Memory B cell (primary cell): ENCODE measurements at regions not wholly inside any gene's neighbourhood (a gene's known extent, or its start where the extent isn't known, plus 50 kb on each side); places are given as distances from the start of the nearest gene placed in this dataset.

Source experiments
- ATAC-seq: fragments of 150-1000 bp; cut with Tn5 transposase; 2 replicates; pipeline ENCODE4 v1.10.0; 2021; ENCODE audit warnings: low read depth, mild to moderate bottlenecking, moderate library complexity
- DNase-seq, 2 donors: peaks; one replicate each; pipeline ENCODE4 v3.0.0; 2022; ENCODE audit warnings: low spot score in 2 of 2
- H3K27ac Mint-ChIP-seq: one replicate; pipeline ENCODE4 v1.8.0; 2022; ENCODE audit warnings: mild to moderate bottlenecking, moderate library complexity, mixed read lengths
- H3K27me3 Mint-ChIP-seq: one replicate; pipeline ENCODE4 v1.8.0; 2022; ENCODE audit warnings: mixed read lengths
- H3K36me3 Mint-ChIP-seq: one replicate; pipeline ENCODE4 v1.8.0; 2022; ENCODE audit warnings: mild to moderate bottlenecking, mixed read lengths
- H3K4me1 Mint-ChIP-seq: one replicate; pipeline ENCODE4 v1.8.0; 2022; ENCODE audit warnings: mixed read lengths
- H3K4me3 Mint-ChIP-seq: one replicate; pipeline ENCODE4 v1.8.0; 2022; ENCODE audit warnings: mild to moderate bottlenecking, moderate library complexity, mixed read lengths
- H3K9me3 Mint-ChIP-seq: one replicate; pipeline ENCODE4 v1.8.0; 2022; ENCODE audit warnings: mixed read lengths

GRCh38 chr11:69923196-69923595 is 104.0 kb upstream of the FGF3 start:
- no peaks in the 10 kb centered on the region for H3K9me3 Mint-ChIP-seq
- peaks cover 7% of the 10 kb centered on the region for H3K4me1 Mint-ChIP-seq
- DNase-seq (no peak), ATAC-seq (no peak)
- H3K27ac Mint-ChIP-seq: no peak overlapping the region
- H3K27me3 Mint-ChIP-seq: peaks cover 25% of the 10 kb centered on the region
- no peaks in the 10 kb centered on the region for H3K36me3 Mint-ChIP-seq
- H3K4me3 Mint-ChIP-seq: no peak overlapping the region

GRCh38 chr11:69923641-69924307 is 104.6 kb upstream of the FGF3 start:
- no peaks in the 10 kb centered on the region for H3K36me3 Mint-ChIP-seq
- H3K27me3 Mint-ChIP-seq: peaks cover 25% of the 10 kb centered on the region
- peaks cover 7% of the 10 kb centered on the region for H3K4me1 Mint-ChIP-seq
- no peak for DNase-seq
- no peaks in the 10 kb centered on the region for H3K9me3 Mint-ChIP-seq
- H3K4me3 Mint-ChIP-seq: no peak overlapping the region
- ATAC-seq: no peak
- H3K27ac Mint-ChIP-seq: no peak overlapping the region

- H3K4me3 Mint-ChIP-seq: no peak overlapping the region
- H3K27me3 Mint-ChIP-seq: peaks cover 22% of the 10 kb centered on the region
- no peaks in the 10 kb centered on the region for H3K9me3 Mint-ChIP-seq
- no peak overlapping the region for H3K27ac Mint-ChIP-seq
- H3K4me1 Mint-ChIP-seq: peaks cover 7% of the 10 kb centered on the region
- DNase-seq (no peak), ATAC-seq (no peak)
- no peaks in the 10 kb centered on the region for H3K36me3 Mint-ChIP-seq
Measured at GRCh38 chr11:69924308-69925161, 105.3 kb upstream of the FGF3 start.

GRCh38 chr11:69925366-69926196 is 106.4 kb upstream of the FGF3 start:
- no peak for ATAC-seq
- no peak overlapping the region for H3K4me3 Mint-ChIP-seq

GRCh38 chr11:69926376-69927050 is 107.3 kb upstream of the FGF3 start:
- ATAC-seq: no peak
- H3K36me3 Mint-ChIP-seq: no peaks in the 10 kb centered on the region
- H3K4me3 Mint-ChIP-seq: no peak overlapping the region
- no peak for DNase-seq
- no peak overlapping the region for H3K27ac Mint-ChIP-seq
- H3K4me1 Mint-ChIP-seq: peaks cover 7% of the 10 kb centered on the region
- no peaks in the 10 kb centered on the region for H3K9me3 Mint-ChIP-seq
- H3K27me3 Mint-ChIP-seq: peaks cover 24% of the 10 kb centered on the region

More at GRCh38 chr11:69925366-69926196, 106.4 kb upstream of the FGF3 start:
- peaks cover 20% of the 10 kb centered on the region for H3K27me3 Mint-ChIP-seq
- no peaks in the 10 kb centered on the region for H3K36me3 Mint-ChIP-seq
- H3K27ac Mint-ChIP-seq: no peak overlapping the region
- peaks cover 7% of the 10 kb centered on the region for H3K4me1 Mint-ChIP-seq
- no peaks in the 10 kb centered on the region for H3K9me3 Mint-ChIP-seq
- no peak for DNase-seq

- DNase-seq (no peak), ATAC-seq (no peak)
- no peak overlapping the region for H3K27ac Mint-ChIP-seq
- peaks cover 22% of the 10 kb centered on the region for H3K27me3 Mint-ChIP-seq
- peaks cover 9% of the 10 kb centered on the region for H3K4me1 Mint-ChIP-seq
- no peaks in the 10 kb centered on the region for H3K36me3 Mint-ChIP-seq
- H3K9me3 Mint-ChIP-seq: no peaks in the 10 kb centered on the region
- no peak overlapping the region for H3K4me3 Mint-ChIP-seq
Measured at GRCh38 chr11:69928121-69928520, 108.9 kb upstream of the FGF3 start.

- peaks cover 9% of the 10 kb centered on the region for H3K4me1 Mint-ChIP-seq
- no peaks in the 10 kb centered on the region for H3K9me3 Mint-ChIP-seq
- ATAC-seq: no peak
- no peaks in the 10 kb centered on the region for H3K36me3 Mint-ChIP-seq
- no peak for DNase-seq
- peaks cover 21% of the 10 kb centered on the region for H3K27me3 Mint-ChIP-seq
- no peak overlapping the region for H3K27ac Mint-ChIP-seq
- H3K4me3 Mint-ChIP-seq: no peak overlapping the region
Measured at GRCh38 chr11:69928975-69929374, 109.8 kb upstream of the FGF3 start.

GRCh38 chr11:69930081-69931059 is 111.2 kb upstream of the FGF3 start:
- no peak for ATAC-seq
- peaks cover 12% of the 10 kb centered on the region for H3K27me3 Mint-ChIP-seq
- H3K9me3 Mint-ChIP-seq: no peaks in the 10 kb centered on the region
- H3K27ac Mint-ChIP-seq: no peak overlapping the region
- no peak for DNase-seq
- no peaks in the 10 kb centered on the region for H3K36me3 Mint-ChIP-seq
- H3K4me3 Mint-ChIP-seq: no peak overlapping the region
- peaks cover 2% of the 10 kb centered on the region for H3K4me1 Mint-ChIP-seq

- no peaks in the 10 kb centered on the region for H3K9me3 Mint-ChIP-seq
- H3K4me1 Mint-ChIP-seq: peaks cover 2% of the 10 kb centered on the region
- H3K4me3 Mint-ChIP-seq: no peak overlapping the region
- no peak for ATAC-seq
- H3K27ac Mint-ChIP-seq: no peak overlapping the region
- peaks cover 10% of the 10 kb centered on the region for H3K27me3 Mint-ChIP-seq
- DNase-seq: no peak
- H3K36me3 Mint-ChIP-seq: no peaks in the 10 kb centered on the region
Measured at GRCh38 chr11:69931060-69931910, 112.1 kb upstream of the FGF3 start.

GRCh38 chr11:69931994-69932910 is 113.0 kb upstream of the FGF3 start:
- H3K36me3 Mint-ChIP-seq: no peaks in the 10 kb centered on the region

GRCh38 chr11:69934861-69935494 is 115.8 kb upstream of the FGF3 start:
- ATAC-seq: no peak
- H3K27ac Mint-ChIP-seq: no peak overlapping the region
- peaks cover 2% of the 10 kb centered on the region for H3K4me1 Mint-ChIP-seq

More at GRCh38 chr11:69931994-69932910, 113.0 kb upstream of the FGF3 start:
- Mint-ChIP-seq H3K4me3 (no peak overlapping the region), H3K4me1 (peaks cover 2% of the 10 kb centered on the region), H3K9me3 (peaks cover 2% of the 10 kb centered on the region), H3K27ac (no peak overlapping the region), H3K27me3 (peaks cover 10% of the 10 kb centered on the region)
- ATAC-seq (no peak), DNase-seq (no peak)

More at GRCh38 chr11:69934861-69935494, 115.8 kb upstream of the FGF3 start:
- H3K9me3 Mint-ChIP-seq: peaks cover 2% of the 10 kb centered on the region
- H3K4me3 Mint-ChIP-seq: no peak overlapping the region
- peaks cover 10% of the 10 kb centered on the region for H3K27me3 Mint-ChIP-seq
- no peak for DNase-seq
- H3K36me3 Mint-ChIP-seq: no peaks in the 10 kb centered on the region
